ENCODE measurements at regions not wholly inside any gene's neighbourhood (a gene's known extent, or its start where the extent isn't known, plus 50 kb on each side); places are given as distances from the start of the nearest gene placed in this dataset.
"Not testable (repeated sequence)": the region's sequence is repeated elsewhere in the genome, so short reads cannot be mapped to it uniquely, and the experiment has no call there.

DNA sequence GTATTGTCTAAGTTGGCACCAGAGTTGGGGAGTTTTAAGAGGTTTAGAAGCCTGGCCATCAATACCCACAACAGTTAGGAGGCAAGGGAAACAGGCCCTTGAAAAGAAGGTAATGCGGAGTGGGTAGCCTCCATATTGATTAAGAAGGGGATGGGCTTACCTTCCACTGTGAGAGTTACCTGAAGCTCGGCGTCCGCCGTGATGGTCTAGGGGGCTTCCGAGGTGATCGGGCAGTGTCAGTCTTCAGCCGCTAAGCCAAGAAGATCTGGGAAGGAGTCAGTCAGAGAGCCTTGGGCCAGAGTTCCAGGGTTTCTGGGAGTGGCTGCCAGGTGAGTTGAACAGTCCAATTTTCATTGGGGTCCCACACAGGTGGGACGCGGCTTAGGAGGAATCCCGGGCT is 1085.8 kb downstream of the PCDH9 start:
- DNase-seq: not testable (repeated sequence)

DNA sequence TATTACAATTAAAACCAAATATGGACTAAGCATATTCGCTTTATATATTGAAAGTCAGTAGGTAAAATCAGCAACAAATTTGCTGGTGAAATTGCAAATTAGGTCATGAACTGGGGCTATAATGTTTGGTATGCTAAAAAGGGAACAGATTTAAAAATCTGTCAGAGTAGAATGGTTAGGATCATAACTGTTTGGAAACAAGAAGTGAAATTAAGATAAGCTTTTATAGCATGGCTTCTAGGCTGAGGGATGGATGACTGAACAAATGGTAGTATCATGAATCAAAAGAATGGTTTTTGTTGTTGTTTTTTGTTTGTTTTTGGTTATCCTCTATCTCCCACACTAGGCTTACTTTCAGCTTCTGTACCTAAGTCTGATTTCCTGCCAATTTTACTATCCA is 1090.4 kb downstream of the PCDH9 start:
- DNase-seq: no peak

GRCh38 chr13:66139250-66139649 is 1090.9 kb downstream of the PCDH9 start:
- DNase-seq: no peak

GRCh38 chr13:66138172-66138811 is 1091.8 kb downstream of the PCDH9 start:
- no peak for DNase-seq

- no peak for DNase-seq
Measured at GRCh38 chr13:66137384-66137783, 1092.8 kb downstream of the PCDH9 start.

GRCh38 chr13:66128692-66129269 is 1101.4 kb downstream of the PCDH9 start:
- no peak for DNase-seq

DNA sequence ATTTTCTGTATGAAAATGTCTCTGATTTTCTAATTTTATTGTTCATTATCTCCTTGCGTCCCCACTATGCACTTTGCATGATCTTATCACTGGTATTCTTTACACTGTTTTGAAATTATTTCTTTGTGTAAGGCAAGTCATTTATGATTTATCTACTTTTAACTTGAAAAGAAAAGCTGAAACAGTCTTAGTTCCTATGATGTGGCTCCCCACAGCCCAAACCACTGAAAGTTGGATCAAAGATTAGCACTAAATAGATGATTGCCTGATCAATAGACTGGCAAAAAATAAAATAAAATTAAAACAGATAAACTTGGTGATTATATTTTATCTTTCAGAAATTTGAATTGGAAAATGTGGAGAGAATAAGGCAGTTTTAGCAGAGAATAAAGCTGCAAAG is 1101.9 kb downstream of the PCDH9 start:
- no peak for DNase-seq

GRCh38 chr13:66117563-66117962 is 1112.6 kb downstream of the PCDH9 start:
- no peak for DNase-seq

- no peak for DNase-seq
Measured at GRCh38 chr13:66113882-66114526, 1116.1 kb downstream of the PCDH9 start.

GRCh38 chr13:66111628-66112027 is 1118.5 kb downstream of the PCDH9 start:
- DNase-seq: no peak

DNA sequence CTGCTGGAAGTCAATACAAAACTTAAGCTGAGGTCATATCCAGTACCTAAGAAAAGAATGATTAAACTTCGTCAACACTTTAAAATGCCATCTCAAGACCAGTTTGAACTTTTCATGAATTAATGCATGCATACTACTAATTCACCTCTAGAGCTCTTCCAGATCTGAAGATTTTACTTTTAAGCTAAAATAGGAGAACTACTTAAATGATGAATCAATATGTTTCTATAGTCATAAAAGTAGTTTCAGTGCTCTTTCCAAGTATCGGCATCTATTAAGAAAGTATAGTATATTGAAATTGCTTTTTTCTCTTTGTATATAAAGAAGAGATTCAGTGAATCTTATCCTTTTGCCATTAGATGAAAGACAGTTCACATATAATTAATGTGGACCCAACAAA is 1123.9 kb downstream of the PCDH9 start:
- no peak for DNase-seq

DNA sequence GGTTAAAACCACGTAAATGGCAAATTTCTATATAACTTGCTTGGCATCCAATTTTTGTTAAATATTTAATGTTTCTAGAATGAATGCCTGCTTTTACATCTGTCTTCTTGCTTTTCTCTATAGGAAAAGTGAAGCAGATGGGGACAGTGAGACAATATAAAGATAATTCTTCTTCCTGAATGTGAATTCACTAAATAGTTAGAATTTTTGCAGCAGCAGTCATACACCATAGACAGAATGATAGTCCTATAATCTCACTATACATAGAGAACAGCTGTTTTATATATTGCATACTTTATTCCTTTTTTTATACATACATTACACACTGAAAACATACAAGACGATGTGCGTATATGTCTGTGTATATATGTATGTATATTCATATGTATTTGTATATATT is 1127.3 kb downstream of the PCDH9 start:
- no peak for DNase-seq

- DNase-seq: no peak
Measured at GRCh38 chr13:66099825-66100224, 1130.3 kb downstream of the PCDH9 start.

- no peak for DNase-seq
Measured at GRCh38 chr13:66098931-66099628, 1131.1 kb downstream of the PCDH9 start.

GRCh38 chr13:66089711-66090110 is 1140.4 kb downstream of the PCDH9 start:
- no peak for DNase-seq

GRCh38 chr13:66087269-66087710 is 1142.8 kb downstream of the PCDH9 start:
- DNase-seq: no peak

GRCh38 chr13:66077132-66077689 is 1152.9 kb downstream of the PCDH9 start:
- no peak for DNase-seq

DNA sequence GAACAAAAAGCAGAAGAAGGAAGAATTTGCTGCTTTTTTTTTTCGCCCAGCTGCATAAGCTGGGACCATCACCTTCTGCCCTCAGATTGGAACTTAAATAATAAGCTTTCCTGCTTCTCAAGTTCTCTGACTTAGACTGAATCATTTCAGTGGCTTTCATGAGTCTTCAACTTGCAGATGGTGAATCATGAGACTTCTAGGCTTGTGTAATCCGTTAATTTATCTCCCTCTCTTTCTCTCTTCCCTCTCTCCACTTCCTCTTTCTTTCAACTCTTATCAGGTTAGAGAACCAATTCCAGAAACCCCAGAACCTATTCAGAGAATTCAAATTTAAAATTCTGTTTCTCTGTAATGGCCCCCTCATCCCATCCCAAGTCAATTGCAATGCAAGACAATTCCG is 1153.7 kb downstream of the PCDH9 start:
- no peak for DNase-seq

DNA sequence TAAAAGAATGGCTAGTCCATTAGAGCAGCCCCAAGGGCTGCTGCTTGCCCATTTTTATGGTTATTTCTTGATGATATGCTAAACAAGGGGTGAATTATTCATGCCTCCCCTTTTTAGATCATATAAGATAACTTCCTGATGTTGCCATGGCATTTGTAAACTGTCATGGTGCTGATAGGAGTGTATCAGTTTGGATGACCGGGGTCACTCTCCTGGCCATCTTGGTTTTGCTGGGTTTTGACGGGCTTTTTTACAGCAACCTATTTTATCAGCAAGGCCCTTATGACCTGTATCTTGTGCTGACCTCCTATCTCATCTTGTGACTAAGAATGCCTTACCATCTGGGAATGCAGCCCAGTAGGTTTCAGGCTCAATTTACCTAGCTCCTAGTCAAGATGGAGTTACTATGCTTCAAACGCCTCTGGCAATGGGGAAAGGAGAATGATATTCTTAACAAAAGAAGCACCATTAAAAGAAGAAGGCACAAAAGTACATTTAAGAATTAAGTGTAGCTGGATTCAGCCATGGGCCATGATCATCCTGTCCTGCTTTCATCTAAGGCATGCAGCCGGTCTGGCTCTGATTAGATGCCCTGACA is 1156.0 kb downstream of the PCDH9 start:
- DNase-seq: no peak

- not testable (repeated sequence) for DNase-seq
Measured at GRCh38 chr13:66072097-66072496, 1158.0 kb downstream of the PCDH9 start.

DNA sequence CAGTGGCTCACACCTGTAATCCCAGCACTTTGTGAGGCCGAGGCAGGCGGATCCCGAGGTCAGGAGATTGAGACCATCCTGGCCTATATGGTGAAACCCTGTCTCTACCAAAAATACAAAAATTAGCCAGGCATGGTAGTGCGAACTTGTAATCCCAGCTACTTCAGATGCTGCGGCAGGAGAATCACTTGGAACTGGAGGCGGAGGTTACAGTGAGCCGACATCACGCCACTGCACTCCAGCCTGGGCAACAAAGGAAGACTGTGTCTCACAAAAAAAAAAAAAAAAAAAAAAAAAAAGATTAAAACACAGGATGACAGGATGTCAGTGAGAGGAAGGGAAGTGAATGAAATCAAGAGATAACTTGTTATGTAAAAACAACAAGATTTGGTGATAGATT is 1158.5 kb downstream of the PCDH9 start:
- DNase-seq: no peak

- DNase-seq: no peak
Measured at GRCh38 chr13:66071029-66071428, 1159.1 kb downstream of the PCDH9 start.

DNA sequence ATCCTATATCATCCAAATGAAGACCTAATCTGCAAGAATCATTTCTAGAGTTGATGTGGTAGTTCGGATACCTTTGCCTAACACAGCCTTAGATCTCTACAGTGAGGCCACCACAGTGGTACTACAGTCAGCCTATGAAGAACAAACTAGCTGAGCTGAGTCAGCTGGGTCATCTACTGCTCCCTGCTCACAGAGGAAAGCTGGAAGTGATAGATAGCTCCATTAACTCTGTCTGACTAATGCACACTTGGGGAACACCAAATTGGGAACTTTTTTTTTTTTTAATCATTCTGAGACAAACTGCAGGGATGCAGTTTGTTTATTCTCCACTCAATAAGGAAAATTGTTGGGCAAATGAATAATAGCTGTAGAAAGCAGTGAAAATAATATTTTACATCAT is 1160.6 kb downstream of the PCDH9 start:
- no peak for DNase-seq

Data from activated CD4-positive, alpha-beta T cell treated with anti-CD3 and anti-CD28 coated beads, Interleukin-2, amount 50 U/mL, for 16 hours (primary cell).